Activated CD4-positive, alpha-beta T cell treated with anti-CD3 and anti-CD28 coated beads, Interleukin-10, Interleukin-2, amounts not matched to agents 100 ng/mL and 50 ng/mL, durations not matched to agents 16 hours and 8 hours (primary cell): ENCODE measurements at regions not wholly inside any gene's neighbourhood (a gene's known extent, or its start where the extent isn't known, plus 50 kb on each side); places are given as distances from the start of the nearest gene placed in this dataset.
A peak's percentile ranks its signal among the peaks of the same experiment; 100 is the strongest.
"Not testable (repeated sequence)": the region's sequence is repeated elsewhere in the genome, so short reads cannot be mapped to it uniquely, and the experiment has no call there.

ENCODE experiments used
- DNase-seq: peaks from one replicate; pipeline ENCODE4 v3.0.0-alpha.2; 2020

DNA sequence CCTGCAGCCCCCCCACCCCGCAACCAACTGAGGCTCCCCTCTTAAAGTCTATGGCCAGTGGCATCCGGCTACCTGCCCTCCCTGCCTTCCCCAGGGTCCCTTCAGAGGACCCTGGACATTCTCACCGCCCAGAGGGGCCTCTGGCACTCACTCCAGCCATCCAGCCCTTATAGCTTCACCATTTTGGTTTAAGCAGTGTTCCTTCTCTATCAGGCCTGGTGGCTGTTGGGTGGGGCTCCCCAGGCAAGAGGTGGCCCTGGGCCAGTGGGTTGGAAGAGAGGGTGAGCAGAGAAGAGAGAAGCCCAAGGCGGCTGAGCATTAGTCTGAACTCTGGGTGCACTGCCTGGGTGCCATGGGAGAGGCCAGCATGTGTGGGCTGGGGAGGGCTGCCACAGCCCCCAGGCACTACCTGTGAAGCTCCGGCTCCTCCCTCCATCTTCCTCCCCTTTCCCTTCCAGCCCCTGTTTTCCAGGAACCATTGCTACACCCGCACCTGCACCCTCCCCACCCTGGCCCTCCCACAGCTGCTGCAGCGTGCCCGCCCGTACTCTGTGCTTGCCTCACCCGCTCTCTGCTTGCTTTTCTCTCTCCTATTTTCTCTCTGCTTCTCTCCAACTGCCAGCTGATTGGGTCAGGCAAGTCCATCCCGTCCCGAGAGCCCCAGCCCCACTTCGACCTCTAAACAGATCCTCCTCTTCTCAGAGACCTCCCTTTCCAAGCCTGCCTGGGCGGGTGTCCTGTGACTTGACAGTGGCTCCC is 168.2 kb downstream of the TBC1D2B start:
- DNase-seq: no peak

DNA sequence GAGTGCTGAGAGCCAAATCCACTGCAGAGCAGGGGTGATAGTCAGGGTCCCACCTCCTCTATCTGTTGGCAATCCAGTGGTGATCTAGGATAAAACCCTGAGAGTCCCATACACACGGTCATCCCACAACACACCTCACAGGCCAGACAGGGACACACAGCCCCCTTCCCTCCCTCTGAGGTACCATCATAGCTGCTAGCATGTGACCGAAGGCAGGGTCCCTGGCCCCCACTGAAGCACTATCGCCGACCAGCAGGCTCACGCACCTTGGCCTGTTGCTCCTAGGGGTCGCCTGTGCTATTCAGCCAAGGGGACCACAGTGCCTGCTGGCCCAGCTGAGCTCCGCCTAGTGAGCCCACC is 168.8 kb downstream of the TBC1D2B start:
- DNase-seq: not testable (repeated sequence)

DNA sequence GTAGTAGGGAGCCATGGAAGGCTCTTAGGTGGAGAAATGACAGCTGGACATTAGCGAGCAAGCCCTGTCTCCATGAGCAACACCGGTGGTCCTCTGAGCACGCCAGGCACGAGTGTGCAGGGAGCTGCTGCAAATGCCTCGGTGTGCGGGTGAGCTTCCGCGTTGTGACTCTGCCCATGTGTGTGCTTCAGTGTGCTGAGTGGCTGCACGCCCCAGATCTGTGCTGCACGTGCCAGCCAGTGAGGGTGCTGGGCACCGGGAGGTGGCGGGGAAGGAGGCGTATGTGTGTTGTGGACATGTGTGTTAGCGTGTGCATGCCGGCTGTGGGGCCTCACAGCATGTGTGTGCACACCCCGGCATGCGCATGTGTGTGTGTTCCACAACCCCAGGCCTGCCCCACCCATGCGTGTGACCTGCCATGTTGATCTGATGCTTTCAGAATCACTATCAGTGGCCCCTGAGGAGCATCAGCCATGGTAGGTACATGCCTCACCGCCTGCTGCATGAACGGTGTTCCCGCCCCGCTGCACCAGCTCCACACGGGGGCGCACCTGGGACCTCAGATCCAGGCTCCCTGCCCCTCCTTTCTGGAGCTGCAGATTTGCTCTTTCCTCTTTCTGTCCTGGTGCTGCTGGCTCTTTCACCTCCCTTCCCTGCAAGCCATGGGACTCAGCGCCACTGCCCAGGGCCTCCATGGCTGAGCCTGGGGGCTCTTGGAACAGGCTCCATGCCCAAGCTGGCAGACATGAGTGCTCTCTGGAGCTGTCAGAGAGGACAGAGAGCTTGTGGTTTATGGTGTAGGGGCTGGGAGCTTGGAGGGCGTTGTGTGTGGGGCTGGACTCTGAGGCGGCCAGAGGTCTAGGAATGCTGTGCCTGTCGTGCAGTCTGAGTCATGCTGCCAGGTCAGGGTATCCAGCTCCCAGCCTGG is 169.4 kb downstream of the TBC1D2B start:
- DNase-seq: peak; percentile 77

DNA sequence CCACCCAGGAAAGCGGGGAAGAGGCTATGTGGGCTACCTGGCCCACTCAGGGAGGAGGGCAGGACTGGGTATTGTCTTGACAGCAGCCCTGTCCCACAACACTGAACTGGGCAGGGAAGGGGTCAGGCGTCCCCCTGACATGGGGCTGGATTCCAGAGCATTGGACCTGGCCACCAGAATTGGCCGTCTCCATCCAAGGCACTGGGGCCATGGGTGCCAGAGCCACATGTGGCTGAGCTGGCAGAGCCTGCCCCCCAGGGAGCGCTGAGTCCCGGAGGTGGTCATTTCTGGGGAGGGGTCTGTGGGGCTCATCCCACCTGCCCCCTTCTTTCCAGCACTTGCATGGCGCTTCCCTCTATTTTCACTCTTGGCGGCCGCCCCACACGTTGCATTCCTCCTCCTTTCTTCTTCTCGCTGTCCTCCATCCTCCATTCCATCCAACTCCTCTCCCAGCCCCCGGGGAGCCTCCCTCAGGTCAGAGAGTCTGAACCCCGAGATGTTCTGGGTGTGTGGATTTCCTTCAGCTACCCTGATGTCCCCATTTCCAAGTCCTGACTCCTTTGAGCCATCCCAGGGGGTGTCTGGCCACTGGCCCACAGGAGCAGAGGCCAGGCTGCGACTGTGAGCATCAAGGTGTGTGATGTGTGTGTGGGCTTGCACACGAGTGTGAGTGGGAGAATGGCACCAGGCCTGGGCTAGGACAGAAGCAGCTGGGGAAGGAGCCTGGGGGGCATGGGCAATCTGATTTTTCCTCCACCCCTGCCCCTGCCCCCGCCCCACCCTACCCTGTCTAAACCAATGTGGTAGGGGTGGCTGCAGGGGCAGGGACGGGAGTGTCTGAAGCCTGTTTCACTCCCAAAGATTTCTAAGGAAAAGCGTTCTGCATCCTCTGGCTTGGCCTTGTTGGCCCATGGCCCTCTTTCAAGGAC is 171.2 kb downstream of the TBC1D2B start:
- not testable (repeated sequence) for DNase-seq

DNA sequence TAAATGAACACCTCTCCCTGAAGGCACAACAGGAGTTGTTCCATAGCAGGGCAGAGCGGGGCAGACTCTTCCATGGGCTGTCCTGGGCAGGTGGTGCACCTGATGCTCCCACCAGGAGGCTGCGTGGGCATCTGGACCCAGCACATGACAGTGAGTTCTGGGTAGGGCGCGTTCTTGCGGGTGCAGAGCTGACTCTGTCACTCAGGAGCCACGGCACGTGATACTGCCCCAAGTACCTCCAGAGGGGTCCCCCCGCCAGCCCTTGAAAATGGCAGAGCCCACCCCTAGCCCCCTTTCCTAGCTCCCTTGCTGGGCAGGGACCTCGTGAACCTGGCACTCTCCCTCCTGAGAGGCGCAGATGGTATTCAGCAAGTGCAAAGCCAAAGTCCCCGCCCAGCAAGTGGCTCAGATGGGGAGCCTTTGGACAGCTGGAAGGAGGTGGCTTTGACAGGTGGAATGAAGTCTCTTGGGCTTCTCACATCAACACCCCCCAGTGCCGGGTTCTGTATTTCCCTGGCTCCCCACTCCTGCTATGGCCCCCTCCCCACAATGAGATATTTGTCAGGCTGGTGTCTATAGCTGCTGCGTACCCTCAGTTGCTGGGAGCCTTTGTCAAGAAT is 172.1 kb downstream of the TBC1D2B start:
- DNase-seq: no peak

DNA sequence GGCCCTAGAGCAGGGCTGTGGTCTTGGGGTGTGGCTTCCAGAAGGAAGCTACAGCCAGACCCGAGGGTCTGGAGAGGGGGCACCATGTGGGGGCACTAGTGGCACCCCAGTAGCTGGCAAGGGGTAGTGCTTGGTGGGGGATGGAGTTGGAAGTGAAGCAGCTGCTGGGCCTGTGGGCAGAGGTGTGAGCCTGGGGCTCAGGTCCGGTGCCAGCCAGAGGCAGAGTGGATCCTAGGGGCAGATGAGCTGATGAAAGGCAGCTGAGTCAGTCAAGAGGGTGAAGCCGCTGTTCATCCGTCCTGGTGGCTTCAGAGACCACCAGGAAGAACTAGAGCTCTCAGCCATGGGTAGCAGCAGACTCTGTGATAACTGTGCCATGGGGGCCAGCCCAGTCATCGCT is 172.6 kb downstream of the TBC1D2B start:
- DNase-seq: no peak

DNA sequence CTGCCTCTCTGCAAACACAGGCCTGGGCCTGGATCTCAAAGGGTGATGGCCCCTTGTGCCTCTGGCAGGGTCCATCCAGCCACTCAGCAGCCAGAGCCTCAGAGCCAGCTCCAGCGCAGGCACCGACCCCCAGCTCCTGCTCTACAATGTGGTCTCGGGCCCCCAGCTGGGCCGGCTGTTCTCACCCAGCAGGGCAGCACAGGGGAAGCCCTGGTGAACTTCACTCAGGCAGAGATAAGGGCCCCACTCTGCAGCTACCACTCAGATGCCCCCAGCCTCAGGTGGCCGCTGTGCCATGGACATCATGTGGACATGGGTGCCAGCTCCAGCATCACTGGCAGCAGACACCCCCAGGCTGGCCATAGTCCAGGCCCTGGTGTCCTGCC is 173.1 kb downstream of the TBC1D2B start:
- DNase-seq: no peak

DNA sequence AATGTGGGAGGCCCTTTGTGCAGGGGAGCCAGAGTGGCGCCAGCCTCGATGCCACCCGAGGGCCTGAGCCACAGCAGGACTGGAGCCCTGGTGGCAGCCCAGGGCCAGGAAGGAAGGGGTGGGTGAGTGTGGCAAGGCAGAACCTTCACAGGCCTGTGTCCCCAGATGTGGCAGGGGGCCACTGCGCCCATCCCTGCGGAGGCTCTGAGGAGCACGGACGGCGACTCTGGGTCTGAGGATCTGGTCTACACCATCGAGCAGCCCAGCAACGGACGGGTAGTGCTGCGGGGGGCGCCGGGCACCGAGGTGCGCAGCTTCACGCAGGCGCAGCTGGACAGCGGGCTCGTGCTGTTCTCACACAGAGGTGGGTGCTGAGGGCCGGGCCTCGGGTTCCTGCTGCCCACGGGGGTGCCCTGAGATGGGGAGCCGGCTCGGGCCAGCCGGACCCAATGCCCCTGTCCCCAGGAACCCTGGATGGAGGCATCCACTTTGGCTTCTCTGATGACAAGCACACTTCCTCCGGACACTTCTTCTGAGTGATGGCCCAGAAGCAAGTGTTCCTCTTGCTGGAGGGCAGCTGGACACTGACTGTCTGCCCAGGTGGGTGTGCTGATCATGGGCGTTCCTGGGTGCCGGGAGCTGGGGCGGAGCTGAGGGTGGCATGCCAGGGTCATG is 173.6 kb downstream of the TBC1D2B start:
- DNase-seq: not testable (repeated sequence)

DNA sequence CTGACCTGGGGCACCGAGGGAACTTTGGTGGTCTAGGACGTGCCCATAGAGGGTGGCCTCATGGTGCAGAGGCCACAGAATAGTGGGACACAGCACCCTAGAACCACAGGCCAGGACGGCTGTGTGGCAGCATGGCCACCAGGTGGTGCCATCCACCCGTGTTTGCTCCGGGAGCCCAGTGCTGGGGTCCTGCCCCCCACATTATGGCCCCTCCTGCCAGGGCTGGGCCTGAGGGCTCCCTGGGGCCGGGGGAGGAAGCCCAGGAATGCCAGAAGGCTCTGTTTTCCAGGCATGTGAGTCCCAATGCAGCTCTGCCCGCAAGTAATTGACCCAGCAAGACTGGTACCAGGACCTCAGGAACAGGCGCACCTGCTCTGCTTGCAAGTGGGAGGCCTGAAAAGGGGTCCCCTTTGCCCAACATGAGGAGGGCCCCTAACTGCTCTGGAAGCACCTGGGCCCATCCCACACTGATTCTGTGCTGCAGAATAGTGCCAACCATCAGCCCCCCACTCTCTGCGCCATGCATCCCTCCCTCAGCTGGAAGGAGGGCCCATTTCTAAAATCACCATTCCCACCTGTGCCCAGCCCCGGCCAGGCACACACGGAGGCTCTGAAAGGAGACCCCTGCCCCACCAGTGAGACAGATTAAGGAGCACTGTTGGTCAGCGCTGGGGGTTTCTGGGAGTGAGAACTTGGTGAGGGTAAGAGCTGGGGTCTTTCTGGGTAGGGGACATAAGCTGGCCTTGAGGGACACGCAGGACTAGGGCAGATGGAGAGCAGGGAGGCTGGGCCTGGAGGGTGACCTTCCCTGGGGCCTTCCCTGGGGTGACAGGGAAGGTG is 174.4 kb downstream of the TBC1D2B start:
- peak; percentile 36 for DNase-seq

DNA sequence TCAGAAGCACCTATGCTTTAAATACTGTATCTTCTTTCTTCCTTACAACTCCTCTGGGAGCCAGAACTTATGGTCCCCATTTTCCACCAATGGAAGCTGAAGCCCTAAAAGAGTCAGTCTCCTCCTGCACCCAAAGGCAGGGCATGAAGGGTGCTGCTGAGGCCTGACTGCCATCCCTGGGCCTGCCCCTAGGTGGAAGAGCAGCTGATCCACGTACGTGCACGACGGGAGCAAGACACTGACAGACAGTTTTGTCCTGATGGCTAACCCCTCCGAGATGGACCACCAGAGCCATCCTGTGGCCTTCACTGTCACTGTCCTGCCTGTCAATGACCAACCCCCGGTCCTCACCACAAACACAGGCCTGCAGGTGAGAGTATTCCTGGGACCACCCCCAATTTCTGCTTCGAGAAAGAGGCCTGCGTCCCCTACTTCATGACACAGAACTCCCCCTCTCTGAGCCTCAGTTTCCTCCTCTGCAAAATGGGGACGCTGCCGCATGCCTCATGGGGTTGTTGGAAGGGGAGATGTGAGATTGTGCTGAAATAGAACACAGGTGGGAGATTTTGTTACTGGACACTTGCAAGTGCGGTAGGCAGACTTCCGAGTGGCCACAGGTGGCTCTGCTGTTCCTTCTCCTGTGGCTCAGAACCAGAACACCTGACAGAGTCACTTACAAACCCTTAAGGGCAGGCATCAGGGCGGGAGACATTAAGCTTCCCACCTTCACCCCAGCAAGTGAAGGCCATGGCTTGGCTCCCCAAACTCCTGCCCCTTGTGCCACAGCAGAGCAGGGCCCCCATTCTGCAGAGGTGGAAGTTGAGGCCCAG is 175.4 kb downstream of the TBC1D2B start:
- DNase-seq: no peak

DNA sequence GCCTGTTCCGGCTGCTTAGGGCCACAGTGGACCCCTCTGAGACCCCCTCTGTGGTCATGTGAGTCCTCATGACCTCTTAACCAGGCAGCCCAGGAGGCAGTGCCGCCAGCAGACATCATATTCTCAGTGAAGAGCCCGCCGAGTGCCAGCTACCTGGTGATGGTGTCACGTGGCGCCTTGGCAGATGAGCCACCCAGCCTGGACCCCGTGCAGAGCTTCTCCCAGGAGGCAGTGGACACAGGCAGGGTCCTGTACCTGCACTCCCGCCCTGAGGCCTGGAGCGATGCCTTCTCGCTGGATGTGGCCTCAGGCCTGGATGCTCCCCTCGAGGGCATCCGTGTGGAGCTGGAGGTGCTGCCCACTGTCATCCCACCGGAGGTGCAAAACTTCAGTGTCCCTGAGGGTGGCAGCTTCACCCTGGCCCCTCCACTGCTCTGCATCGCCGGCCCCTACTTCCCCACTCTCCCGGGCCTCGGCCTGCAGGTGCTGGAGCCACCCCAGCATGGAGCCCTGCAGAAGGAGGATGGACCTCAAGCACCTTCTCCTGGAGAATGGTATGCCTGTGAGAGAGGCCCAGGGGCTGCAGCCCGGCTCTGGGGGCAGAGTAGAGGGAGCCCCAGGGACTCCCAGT is 176.1 kb downstream of the TBC1D2B start:
- no peak for DNase-seq

DNA sequence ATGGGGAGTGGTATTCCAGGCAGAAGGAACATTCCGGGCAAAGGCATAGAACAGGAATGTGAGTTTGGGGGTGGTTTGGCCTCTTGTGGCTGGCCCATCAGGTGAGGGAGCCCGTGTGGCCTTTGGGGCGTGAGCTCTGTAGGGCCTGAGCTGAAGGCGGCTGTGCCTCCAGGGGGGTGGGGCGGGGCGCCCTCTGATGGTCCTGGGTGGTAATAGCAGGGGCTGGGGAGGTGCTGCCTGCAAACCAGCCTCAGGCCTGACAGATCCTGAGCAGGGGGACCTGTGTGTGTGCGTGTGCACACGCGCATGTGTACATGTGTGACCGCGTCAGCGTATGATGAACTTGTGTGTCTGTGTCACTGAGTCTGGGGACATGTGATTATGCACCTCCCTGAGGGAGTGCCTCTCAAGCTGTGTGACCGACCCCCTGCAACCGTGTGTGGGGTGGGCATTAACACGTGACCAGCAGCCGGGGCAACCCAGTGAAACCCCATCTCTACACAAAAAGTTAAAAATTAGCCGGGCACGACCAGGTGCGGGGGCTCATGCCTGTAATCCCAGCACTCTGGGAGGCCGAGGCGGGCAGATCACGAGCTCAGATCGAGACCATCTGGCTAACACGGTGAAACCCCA is 177.1 kb downstream of the TBC1D2B start:
- DNase-seq: peak; percentile 65

DNA sequence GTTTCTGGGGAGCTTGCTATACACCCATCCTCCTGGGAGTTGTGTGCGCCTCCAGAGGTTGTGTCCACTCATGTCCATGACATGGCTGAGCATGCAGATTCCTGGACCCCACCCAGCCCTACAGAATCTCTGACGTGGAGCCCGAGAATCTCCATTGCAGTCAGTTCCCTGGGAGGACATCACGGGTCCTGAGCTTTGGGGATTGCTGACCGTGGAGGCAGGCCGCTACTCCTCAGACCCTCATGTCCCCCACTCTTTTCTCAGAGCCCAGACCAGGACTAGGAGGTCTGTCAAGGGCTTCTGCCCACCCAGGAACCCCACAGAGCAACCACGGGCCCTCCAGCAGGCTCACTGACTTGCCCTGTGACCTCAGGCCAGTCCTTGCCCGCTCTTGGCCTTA is 177.7 kb downstream of the TBC1D2B start:
- not testable (repeated sequence) for DNase-seq

DNA sequence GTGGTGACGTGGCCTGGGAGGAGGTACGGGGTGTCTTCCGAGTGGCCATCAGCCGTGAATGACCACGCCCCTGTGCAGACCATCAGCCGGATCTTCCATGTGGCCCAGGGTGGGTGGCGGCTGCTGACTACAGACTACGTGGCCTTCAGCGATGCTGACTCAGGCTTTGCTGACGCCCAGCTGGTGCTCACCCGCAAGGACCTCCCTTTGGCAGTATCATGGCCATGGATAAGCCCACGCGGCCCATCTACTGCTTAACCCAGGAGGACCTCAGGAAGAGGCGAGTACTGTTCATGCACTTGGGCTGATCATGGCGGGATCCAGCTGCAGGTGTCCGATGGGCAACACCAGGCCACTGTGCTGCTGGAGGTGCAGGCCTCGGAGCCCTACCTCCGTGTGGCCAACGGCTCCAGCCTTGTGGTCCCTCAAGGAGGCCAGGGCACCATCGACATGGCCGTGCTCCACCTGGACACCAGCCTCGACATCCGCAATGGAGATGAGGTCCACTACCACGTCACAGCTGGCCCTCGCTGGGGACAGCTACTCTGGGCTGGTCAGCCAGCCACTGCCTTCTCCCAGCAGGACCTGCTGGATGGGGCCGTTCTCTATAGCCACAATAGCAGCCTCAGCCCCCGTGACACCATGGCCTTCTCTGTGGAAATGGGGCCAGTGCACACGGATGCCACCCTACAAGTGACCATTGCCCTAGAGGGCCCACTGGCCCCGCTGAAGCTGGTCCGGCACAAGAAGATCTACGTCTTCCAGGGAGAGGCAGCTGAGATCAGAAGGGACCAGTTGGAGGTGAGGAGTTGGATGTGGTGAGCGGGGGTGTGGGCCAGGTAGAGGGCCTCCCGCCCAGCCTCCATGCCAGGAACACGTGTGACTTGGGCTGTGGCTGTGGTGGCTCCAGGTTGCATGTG is 178.4 kb downstream of the TBC1D2B start:
- DNase-seq: no peak

DNA sequence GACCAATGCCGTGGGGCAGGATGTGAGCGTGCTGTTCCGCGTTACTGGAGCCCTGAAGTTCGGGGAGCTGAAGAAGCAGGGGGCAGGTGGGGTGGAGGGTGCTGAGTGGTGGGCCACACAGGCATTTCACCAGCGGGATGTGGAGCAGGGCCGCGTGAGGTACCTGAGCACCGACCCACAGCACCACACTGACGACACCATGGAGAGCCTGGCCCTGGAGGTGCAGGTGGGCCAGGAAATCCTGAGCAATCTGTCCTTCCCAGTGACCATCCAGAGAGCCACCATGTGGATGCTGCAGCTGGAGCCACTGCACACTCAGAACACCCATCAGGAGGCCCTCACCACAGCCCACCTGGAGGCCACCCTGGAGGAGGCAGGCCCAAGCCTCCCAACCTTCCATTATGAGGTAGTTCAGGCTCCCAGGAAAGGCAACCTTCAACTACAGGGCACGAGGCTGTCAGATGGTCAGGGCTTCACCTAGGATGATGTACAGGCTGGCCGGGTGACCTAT is 179.6 kb downstream of the TBC1D2B start:
- DNase-seq: no peak

DNA sequence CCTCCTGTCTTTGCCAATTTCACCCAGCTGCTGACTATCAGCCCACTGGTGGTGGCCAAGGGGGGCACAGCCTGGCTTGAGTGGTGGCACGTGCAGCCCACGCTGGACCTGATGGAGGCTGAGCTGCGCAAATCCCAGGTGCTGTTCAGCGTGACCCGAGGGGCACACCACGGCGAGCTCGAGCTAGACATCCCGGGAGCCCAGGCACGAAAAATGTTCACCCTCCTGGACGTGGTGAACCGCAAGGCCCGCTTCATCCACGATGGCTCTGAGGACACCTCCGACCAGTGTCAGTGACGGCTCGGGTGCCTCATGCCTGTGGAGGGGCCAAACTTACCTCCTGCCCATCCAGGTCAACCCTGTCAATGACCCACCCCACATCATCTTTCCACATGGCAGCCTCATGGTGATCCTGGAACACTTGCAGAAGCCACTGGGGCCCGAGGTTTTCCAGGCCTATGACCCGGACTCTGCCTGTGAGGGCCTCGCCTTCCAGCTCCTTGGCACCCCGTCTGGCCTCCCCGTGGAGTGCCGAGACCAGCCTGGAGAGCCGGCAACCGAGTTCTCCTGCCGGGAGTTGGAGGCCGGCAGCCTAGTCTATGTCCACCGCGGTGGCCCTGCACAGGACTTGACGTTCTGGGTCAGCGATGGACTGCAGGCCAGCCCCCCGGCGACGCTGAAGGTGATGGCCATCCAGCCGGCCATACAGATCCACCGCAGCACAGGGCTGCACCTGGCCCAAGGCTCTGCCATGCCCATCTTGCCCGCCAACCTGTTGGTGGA is 180.2 kb downstream of the TBC1D2B start:
- DNase-seq: not testable (repeated sequence)
